Coronary artery (tissue), 2 donors: ENCODE measurements at regions not wholly inside any gene's neighbourhood (a gene's known extent, or its start where the extent isn't known, plus 50 kb on each side); places are given as distances from the start of the nearest gene placed in this dataset.

Source experiments
- DNase-seq: peaks from one replicate; pipeline ENCODE4 v3.0.0-alpha.2; 2017; ENCODE audit warnings: low spot score
- H3K27ac ChIP-seq, 2 donors: fragments of 200-600 bp; sonication (generic); one replicate each; pipeline ENCODE4 v1.5.1; 2016 to 2019
- H3K4me3 ChIP-seq: fragments of 200-600 bp; sonication (generic); 2 replicates; pipeline ENCODE4 v1.5.1; 2016; ENCODE audit warnings: mild to moderate bottlenecking, moderate library complexity
- TF ChIP-seq, protein P1 (sequence below): fragments of 200-600 bp; sonication (generic); IDR thresholded peaks from one replicate; pipeline ENCODE4 v1.5.1; 2019; ENCODE audit warnings: antibody characterized with exemption

DNA sequence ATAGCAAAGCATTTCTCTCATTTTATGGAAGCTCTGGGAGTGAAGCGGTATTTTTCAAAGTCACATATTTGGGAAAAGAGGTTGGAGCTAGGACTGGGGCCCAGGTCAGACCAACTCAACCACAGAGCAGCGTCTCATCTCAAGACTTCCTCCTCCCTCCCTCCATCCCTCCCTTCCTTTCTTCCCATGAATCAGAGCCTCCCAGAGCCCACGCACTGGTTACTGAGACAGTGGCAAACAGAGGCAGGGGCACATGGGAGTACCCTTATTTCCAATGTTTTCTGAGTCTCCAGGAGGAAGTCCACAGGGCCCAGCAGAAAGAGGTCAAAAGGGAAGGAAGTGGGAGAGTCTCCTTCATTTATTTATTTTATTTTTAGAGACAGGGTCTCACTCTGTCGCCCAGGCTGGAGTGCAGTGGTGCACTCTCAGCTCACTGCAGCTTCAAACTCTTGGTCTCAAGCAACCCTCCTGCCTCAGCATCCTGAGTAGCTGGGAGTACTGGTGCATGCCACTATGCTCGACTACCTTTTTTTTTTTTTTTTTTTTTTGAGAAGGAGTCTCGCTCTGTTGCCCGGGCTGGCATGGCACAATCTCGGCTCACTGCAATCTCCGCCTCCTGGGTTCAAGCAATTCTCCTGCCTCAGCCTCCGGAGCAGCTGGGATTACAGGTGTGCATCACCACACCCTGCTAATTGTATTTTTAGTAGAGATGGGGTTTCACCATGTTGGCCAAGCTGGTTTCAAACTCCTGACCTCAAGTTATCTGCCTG lies 52.5 kb upstream of the CDKN2AIPNL start:
- no peak overlapping the region for H3K4me3 ChIP-seq
- H3K27ac ChIP-seq: peak overlapping the region in 1 of 2 donors; percentile 95
- DNase-seq: no peak
- TF ChIP-seq, protein P1, sequence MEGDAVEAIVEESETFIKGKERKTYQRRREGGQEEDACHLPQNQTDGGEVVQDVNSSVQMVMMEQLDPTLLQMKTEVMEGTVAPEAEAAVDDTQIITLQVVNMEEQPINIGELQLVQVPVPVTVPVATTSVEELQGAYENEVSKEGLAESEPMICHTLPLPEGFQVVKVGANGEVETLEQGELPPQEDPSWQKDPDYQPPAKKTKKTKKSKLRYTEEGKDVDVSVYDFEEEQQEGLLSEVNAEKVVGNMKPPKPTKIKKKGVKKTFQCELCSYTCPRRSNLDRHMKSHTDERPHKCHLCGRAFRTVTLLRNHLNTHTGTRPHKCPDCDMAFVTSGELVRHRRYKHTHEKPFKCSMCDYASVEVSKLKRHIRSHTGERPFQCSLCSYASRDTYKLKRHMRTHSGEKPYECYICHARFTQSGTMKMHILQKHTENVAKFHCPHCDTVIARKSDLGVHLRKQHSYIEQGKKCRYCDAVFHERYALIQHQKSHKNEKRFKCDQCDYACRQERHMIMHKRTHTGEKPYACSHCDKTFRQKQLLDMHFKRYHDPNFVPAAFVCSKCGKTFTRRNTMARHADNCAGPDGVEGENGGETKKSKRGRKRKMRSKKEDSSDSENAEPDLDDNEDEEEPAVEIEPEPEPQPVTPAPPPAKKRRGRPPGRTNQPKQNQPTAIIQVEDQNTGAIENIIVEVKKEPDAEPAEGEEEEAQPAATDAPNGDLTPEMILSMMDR: no peak

DNA sequence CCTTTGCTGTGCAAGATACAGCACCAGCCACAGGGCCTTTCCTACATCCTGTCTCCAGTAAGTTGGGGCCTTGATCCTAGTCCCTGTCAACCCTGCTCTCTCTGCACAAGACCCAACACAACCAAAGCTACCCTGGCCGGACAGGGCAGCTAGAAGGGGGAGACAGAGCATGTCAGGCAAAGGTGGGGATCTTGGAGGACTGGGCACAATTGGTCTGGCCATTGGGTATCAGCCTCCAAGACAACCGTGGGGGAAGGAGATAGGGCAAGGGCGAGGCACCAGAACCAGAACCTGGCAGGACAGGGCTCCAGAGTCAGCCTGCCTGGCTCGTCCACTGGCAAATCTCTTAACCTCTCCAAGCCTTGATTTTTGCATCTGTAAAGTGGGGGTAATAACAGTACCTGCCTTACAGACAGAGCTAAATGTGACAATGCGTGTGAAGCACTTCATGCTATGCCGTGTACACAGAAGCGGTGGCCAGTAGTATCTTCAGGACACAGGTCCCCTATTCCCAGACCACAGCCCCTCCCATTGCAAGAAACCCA lies 51.6 kb upstream of the CDKN2AIPNL start:
- TF ChIP-seq, protein P1: no peak
- H3K4me3 ChIP-seq: no peak overlapping the region
- DNase-seq: no peak
- H3K27ac ChIP-seq: peak overlapping the region in 1 of 2 donors; percentile 16

DNA sequence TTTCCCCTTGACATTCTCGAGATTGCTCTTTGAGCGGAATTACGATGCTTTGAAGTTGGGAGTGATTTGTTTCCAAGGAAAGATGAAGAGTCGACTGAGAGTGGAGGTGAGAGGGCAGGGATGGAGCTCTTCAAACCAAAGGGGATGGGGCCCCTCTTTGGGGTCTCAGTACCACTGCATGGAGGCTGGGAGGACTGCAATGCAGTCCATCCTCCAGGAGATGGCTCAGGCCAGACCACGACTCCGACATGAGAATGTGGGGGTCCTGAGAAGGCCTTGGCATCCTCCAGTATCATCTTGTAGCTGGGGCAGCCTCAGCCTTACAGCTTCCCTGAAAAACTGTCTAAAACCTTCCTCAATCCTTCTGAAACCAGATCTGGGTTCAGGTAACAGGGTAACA lies 51.1 kb upstream of the CDKN2AIPNL start:
- Histone ChIP-seq H3K4me3 (no peak overlapping the region), H3K27ac (no peak overlapping the region)
- TF ChIP-seq, protein P1: no peak
- no peak for DNase-seq

DNA sequence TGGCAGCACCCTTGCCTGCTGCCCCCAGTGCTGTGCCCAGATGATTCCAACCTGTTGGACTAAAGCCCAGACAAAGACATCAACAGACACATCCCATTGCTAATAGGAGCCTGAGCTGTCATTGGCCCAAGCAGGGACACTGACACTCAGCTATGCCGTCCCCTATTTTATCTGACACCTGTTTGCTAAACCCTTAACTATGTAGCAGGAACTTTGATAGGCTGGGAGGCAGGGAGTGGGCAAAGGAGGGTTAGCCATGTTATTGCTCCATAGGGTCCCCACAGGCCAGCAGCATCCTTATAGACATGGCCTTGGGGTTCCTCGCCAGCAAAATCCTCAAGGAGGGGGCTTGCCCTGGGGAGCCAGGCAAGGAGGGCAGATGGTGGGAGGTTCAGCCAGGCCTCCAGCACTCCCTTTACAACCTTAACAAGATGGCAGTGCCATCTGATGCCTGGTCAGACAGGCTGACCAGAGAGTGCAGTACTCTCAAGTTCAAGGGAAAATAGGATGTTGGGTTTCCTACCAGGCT lies 50.4 kb upstream of the CDKN2AIPNL start:
- DNase-seq: no peak

More for the DNA sequence above, 50.4 kb upstream of the CDKN2AIPNL start:
- Histone ChIP-seq H3K4me3 (no peak overlapping the region), H3K27ac (peak overlapping the region in 1 of 2 donors; percentile 7)
- TF ChIP-seq, protein P1: no peak
